PC-9 (cell line): ENCODE measurements at regions not wholly inside any gene's neighbourhood (a gene's known extent, or its start where the extent isn't known, plus 50 kb on each side); places are given as distances from the start of the nearest gene placed in this dataset.

ENCODE experiments used
- EZH2 ChIP-seq: fragments of 200-600 bp; sonication (generic); IDR thresholded peaks from 2 replicates; pipeline ENCODE4 v1.8.0; 2017; ENCODE audit warnings: antibody characterized with exemption, low read depth
- TF ChIP-seq, protein P1 (sequence below): fragments of 200-600 bp; sonication (generic); conservative IDR thresholded peaks from 2 replicates; pipeline ENCODE4 v1.6.1; 2017; ENCODE audit warnings: mixed run types, antibody characterized with exemption, mild to moderate bottlenecking, moderate library complexity

GRCh38 chr3:110542552-110543150, 529.0 kb upstream of the NECTIN3 start:
- TF ChIP-seq, protein P1, sequence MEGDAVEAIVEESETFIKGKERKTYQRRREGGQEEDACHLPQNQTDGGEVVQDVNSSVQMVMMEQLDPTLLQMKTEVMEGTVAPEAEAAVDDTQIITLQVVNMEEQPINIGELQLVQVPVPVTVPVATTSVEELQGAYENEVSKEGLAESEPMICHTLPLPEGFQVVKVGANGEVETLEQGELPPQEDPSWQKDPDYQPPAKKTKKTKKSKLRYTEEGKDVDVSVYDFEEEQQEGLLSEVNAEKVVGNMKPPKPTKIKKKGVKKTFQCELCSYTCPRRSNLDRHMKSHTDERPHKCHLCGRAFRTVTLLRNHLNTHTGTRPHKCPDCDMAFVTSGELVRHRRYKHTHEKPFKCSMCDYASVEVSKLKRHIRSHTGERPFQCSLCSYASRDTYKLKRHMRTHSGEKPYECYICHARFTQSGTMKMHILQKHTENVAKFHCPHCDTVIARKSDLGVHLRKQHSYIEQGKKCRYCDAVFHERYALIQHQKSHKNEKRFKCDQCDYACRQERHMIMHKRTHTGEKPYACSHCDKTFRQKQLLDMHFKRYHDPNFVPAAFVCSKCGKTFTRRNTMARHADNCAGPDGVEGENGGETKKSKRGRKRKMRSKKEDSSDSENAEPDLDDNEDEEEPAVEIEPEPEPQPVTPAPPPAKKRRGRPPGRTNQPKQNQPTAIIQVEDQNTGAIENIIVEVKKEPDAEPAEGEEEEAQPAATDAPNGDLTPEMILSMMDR, result no peak
- TF ChIP-seq EZH2, result no peak
